EL (cell line): ENCODE measurements at regions not wholly inside any gene's neighbourhood (a gene's known extent, or its start where the extent isn't known, plus 50 kb on each side); places are given as distances from the start of the nearest gene placed in this dataset.

Source experiments
- DNase-seq: peaks from one replicate; pipeline ENCODE4 v3.0.0-alpha.2; 2016

DNA sequence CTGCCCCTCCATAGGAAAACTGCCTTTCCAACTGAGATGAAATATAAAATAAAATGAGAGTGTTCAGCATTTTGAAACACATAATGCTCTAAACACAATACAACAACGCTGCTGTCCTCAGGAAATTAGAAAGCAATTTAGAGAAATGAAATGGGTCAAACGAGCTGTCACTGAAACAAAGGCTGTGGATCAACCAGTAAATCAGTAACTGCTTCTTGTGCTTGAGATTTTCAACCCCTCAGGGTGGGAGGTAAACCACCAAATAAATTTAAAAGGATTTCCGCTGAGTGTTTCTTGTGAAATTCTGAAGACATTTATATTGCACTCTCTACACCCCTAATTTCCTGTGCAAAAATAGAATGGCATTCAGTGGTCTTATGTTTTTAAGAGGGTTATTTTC lies 657.1 kb upstream of the SEL1L start:
- no peak for DNase-seq

DNA sequence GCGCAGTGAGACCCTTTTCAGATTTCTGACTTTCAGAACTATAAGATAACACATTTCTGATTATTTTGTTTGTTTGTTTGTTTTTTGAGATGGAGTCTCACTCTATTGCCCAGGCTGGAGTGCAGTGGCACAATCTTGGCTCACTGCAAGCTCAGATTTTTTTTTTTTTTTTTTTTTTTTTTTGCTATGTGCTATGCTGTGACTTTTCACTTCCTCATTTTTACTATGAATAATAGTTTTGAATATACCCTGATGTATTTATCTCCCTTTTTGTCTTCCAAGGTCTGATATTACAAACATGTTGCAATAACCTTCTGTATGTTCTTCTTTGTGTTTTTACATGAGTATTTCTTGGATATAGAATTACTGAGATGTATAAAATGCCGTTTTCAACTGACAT lies 658.7 kb upstream of the SEL1L start:
- no peak for DNase-seq

DNA sequence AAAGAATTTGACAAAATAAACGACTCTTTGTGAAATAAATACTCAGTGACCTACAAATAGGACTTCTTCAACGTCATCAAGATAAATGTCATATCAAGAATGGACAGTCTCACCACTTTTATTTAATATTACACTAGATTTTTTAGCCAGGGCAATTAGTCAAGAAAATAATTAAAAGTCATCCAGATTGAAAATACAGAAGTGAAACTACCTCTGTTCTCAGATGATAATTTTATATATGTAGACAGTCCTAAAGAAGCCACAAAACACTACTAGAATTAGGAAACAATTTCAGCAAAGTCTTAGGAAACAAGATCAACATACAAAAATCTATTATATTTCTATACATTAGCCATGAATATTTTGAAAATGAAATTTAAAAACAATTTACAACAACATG lies 689.6 kb upstream of the SEL1L start:
- DNase-seq: no peak

DNA sequence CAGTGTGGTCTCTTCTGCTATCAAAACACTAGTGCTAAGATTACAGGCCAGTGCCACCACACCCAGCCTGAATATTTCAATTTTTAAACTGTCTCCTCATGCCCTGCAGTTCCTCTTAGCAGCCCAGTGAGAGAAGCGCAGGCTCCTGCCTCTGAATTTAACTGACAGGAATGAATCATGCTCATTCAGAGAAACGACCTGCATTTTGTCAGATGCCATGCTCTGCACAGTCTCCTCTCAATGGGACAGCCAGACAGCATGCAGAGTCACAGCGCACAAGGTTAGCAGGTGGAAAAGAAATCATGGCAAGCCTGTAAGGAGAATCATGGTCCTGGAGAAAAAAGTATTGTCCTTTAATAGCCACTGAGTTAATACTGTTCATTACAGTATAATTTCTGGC lies 691.0 kb upstream of the SEL1L start:
- DNase-seq: no peak

DNA sequence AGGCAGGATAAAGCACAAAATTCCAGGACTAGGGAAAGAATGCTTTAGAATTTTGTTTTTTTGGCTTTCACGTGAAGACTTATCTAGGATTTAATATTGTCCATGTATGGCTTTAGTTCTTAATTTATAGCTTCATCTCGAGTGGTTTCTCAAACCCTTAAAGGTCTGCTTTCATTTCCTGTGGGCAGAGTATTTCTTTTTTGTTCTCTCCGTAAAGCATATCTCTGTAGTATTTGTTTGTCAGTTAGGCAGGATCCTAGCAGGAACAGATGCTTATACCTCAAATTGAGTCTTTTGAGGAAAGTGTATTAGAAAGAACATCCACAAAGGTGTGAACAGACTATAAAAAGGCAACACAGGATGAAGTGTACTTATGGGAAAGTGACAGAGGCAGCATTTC lies 697.1 kb upstream of the SEL1L start:
- DNase-seq: no peak

DNA sequence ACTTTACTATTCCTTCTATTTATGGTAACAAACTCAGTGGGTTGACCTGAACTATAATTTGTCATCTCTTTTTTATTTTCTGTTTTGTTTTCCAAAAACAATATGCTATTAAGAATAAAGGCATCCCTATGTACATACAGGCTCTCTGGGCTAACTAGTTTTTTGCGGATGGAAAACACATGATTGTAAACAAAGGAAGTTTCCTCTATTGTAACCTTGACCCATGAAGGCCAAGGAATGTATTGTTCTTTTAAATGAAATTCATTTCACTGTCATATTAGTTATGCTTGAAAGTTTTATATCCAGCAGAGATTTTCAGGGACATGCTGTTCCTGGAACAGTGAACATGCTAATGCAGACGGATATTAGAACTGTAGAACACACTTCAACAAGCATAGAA lies 705.0 kb upstream of the SEL1L start:
- no peak for DNase-seq

DNA sequence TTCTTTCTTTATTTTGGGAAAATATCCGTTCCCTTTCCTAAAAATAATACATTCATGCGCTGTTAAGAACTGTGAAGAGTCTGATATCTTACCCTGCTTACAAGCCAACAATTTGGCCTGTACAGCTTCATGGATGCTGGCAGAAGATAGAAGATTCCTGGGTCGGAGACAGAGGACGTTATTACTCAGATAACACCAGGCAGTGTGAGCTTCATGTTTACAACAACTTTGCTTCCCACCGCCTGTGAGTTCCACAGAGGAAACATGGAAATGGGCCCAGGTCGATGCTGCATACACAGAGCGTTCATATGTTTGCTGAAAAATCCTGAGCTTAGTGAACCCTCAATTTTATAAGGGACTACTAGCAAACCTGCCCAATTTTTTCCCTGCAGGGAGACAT lies 705.6 kb upstream of the SEL1L start:
- DNase-seq: no peak

DNA sequence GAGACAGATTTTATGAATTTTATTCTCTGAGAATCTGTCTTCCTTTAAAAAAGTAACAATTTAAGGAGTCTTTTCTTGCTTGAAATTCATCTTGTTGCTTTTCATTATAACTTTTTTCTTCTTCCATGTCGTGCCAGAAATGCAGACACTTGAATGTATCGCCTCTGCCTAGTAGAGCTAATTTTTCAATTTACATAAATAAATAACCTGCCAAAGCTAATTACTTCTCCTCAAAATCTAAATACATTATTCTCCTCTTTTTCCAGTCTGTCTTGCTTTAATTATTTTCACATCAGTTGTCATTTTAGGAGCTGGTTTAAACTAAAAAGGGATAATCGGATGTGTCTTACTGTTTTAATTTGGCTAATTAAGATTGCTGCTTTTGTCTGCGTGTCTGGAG lies 711.1 kb upstream of the SEL1L start:
- no peak for DNase-seq

DNA sequence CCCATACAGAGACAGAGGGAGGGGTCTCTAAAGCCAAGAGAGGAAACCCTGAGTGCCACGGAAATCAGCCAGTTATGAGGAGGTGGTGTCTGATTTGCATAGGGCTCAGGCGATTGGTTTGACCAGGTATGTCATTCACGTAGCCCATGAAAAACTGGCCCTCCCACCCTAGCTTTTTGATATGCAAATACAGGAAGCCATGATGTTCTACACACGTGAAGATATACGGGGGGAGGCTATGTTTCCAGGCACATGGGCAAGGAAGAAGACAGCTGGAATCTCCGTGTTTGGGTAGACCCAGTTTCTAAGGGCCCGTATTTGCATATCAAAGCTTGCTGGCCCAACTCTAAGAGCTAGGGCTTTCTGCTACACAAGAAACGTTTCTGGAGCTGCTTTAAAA lies 717.8 kb upstream of the SEL1L start:
- no peak for DNase-seq

DNA sequence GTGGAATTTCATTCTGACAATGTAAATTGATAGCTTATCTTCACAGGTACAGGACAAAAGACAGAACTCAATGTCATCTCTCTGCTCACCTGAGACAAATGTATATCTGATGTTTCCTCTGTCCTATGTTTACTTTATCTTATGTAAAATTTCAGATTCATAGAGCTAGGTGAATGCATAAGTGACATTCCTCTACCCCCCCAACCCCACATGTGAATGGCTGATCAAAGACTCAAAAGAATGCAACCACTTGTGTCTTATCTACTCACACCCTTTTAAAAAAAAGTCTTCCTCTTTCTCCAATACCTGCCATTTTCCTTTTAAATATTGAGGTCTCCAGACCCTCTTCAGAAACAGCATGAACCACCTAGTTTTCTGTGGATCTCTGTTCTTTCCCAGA lies 736.6 kb upstream of the SEL1L start:
- DNase-seq: no peak

DNA sequence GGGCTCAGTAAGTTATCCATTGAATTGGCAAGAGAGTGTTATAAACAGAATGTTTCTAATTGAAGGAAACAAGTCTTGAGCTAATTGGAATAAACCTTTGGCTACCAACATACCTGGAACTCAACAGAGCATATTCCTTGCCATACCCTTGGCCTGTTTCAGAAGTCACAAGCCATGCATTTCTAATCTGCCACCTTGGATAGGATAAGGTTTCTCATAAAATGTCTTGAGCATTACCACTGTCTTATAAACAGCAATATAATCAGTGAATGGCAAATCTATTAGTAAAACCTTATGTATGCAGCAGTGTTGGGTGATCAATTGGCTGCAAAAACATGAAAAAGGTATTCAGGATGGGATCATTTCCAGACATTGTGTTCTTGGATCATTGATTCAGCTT lies 765.2 kb upstream of the SEL1L start:
- no peak for DNase-seq

DNA sequence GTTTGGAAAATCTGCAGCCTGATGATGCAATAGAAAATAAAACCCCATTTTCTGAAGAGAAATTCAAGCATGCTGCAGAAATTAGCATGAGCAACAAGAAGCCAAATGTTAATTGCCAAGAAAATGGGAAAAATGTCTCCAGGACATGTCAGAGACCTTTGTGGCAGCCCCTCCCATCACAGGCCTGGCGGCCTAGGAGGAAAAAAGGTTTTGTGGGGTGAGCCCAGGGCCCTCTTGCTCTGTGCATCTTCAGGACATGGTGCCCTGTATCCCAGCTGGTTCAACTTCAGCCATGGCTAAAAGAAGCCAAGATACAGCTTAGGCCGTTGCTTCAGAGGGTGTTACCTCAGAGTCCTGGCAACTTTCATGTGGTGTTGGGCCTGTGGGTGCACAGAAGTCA lies 775.5 kb upstream of the SEL1L start:
- no peak for DNase-seq

DNA sequence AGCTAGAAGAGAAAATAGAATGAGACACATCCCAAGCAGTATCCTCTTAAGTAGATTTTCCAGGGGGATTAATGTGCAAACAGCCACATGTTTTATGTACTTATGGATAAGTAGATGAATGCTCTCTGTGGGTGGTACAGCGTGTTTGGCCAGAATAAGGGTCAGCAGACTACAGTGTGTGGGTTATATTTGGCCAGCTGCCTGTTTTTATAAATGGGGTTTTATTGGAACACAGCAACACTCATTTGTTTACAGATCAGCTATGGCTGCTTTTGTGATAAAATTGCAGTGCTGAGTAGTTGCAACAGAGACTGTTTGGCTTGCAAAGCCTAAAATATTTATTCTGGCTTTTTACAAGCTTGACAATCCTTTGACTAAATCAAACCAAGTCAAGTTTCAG lies 780.2 kb upstream of the SEL1L start:
- no peak for DNase-seq

DNA sequence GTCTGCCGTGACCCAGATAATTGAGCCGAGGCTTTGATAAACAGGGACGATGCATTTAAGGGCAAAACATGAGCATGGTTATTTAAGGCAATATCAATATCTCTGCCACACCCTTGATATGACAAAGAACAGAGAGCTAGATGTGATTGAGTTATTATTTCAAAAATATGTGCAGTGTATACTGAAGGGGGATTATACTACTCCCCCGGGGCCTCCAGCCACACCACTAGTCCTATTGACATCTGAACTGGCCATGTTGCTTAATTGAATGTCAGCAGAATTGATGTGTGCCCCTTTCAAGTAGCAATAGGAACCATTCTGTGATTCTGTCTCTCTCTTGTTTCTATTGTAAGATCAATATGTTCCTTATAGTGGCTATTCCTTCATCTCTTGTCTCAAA lies 794.8 kb upstream of the SEL1L start:
- no peak for DNase-seq

DNA sequence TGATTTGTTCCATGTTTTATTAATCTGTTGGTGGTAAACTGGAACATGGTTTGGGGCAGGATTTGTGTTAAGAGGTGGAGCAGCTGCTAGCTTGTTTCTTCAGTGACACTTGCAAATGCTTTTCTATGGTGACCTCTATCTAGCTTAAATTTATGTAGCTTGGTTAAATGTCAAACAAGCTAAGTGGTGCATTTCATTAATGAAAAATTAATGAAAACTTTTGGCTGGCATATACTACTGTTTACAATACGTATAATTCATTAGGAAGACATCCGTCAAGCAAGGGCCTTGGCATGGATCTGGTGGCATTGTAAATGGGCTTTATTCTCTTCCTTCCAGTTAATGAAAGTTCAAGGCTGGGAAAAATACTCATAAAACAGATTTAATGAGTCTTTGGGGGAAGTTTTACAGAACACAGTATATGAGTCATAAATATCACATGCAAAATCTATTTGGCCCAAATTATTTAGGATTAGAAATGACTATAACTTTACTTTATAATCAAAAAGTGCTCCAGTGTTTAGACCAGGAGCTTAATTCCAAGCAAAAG lies 807.7 kb upstream of the SEL1L start:
- no peak for DNase-seq

DNA sequence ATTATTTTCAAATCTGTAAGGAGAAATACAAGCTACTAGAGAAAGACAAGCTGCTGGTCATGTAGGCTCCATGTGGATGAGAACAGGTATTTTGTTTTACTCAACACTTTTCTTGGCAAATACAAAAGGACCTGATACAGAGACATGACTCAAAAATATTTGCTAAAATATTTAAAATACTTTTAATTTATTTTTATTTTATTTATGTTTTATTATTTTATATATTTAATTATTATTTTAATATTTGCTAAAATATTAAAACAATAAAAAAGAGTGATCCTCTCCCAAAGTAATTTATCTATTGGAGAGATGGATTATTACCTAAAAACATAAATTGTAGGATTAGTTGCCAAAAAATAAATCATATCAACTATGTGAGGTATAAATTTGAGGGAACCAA lies 808.9 kb upstream of the SEL1L start:
- no peak for DNase-seq

DNA sequence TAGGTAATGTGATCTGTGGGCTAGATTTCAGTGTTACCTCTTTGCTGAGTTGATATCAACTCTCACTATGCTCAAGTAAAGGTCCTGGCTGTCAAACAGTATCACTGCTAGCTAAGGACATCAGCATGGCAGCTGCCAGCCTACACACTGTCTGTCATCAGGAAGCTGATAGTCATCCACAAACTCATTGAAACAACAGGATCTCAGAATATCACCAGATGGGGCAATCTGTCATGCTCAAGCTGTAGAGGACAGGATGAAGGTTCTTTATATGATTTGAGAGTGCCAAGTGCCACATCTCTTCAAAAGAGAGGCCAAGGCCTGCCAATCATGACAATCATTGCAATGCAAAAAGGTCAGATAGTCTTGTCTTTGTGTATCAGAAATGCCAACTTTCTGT lies 811.5 kb upstream of the SEL1L start:
- DNase-seq: no peak

DNA sequence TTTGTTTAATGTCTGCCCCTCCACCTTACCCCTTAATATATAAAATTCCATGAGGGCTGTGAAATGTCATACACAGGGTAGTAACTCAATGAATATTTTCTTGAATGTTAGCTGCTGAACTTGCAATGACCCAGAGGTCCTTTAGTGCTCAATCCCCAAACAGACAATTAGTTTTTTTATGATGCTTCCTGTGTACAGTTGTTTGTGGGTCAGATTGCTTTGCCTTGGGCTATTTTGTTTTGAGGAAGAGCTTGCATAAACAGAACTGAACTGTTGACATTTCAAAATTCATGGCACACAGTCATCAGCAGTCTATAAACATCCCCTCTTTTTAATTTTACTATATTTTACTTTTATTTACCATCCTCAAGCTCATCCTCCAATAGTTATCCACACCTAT lies 820.5 kb upstream of the SEL1L start:
- DNase-seq: no peak

DNA sequence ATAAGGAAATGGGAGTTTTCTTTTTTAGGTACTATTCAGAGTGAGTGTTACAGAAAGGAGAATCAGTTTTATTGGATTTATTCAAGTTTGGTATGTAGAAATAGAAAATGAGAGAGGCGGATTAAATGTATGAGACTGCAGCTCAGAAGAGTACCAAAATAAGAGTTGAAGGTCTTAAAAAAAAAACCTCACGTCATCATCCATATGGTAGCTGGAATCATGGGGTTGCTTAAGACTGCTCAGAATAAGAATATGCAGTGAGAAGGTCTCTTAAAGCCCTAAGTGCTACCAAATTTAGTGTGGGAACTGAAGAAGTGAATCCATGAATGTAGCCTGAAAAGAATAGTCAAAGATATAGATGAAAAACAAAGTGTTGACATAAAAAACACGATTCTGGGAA lies 825.5 kb upstream of the SEL1L start:
- no peak for DNase-seq

DNA sequence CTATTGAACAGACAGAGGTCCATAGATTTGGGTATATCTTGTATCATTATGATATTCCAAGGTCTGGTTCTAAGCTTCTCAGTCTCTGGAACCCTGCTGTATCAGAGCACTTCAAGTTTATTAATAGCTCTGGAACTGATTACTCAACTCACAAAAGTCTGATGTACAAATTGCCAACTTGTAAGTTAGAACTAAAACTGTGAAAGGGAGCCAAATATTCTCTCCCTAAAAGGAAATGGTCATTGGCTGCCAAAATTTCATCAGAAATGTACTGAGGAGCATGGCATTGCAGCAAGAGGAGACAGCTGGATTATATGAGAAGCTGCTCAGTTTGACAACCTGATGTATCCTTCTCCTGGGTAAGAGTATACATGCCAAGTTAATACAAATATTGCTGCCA lies 828.8 kb upstream of the SEL1L start:
- DNase-seq: no peak

DNA sequence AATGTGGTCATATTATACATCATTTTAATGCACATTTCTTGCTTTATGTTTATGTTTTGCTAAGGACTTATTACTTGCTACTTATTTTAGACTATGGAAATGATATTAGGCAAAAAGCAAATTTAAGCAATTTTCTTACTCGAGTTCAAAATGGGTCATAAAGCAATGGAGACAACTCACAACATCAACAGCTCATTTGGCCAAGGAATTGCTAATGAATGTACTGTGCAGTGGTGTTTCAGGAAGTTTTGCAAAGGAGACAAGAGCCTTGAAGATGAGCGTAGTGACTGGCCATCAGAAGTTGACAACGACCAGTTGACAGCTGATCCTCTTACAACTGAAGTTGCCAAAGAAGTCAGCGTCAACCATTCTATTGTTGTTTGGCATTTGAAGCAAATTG lies 831.8 kb upstream of the SEL1L start:
- no peak for DNase-seq

DNA sequence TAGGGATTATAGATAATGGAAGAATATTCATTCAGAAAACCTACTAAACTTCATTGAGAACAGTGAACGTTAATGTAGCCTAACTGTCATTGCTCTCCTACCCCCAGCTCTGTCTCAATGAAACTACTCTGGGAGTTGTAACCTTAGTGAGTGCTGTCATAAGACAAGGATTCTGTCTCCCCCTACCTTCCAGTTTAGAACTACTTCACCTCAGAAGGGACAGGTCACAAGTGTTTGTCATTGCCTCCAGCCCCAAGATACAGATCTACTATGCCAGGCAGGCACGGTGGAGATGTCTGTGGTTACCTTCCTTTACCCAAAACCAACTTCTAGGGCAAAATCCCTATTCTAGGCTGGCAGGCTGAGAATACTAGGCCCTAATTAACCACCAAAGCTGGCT lies 833.1 kb upstream of the SEL1L start:
- no peak for DNase-seq

DNA sequence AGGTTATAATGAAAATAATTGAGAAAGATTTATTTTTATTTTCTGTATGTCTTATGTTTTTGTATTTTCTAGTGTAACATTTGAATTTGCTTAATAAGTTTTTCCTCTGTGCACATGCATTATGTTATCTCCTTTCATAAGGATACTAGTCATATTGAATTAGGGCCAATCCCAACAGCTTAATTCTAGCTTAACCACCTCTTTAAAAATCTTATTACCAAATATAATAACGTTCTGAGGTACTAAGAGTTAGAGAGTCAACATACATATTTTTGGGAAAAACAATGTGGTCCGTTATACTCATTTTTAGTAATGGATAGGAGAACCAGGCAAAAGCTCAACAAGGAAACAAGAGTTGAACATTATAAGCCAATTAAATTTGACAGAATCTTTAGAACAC lies 845.6 kb upstream of the SEL1L start:
- DNase-seq: no peak

DNA sequence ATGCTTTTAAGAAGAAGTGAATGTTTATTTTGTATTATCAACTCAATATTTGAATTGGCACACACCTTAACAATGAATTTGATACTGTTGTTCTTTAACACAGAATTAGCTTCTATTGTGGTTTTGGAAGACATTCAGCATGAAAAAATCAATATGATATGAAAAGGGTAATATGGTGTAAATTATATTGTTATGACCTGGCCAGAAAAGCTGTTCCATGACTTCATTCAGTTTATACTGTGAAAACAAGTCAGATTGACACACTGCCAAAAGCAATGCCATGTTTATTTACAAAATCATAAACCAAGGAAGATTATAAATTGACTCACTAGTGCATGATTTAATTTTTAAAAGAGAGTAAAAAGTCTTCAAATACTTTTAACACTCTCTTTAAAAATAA lies 851.4 kb upstream of the SEL1L start:
- no peak for DNase-seq

DNA sequence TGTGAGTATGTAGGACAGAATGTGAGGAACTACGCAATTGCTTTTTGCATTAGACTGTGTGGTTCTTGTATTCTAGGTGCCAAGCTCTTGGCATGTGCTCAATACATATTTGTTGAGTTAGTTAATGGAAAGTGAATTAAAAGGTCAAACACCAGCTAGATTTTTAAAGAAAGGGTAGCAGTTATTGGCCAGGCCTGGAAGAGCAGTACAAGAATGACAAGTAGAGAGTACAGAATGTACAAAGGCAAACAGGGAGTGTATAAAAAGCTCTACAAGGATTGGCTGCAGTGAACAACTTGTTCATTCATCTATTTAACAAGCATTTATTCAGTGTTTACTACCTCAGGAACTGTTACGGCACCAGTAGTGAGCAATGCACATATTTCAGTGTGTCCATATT lies 854.0 kb upstream of the SEL1L start:
- DNase-seq: no peak

DNA sequence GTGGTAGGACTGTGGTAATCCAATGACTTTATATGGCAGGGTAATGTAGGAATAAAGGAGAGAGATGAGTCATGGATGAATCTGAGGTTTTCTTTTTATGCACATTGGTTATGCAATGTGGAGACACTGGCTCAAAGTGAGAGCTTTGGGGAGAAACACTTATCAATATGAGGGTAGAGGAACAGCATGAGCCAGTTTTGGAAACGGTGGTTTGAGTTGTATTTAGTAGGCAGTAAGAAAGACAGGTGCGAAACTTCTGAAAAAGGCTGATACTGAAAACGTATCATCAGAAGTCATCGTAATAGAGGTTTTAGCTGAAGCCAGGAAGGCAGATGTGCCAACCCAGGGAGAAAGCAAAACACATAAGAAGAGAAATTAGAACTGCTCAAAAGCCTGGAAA lies 854.8 kb upstream of the SEL1L start:
- no peak for DNase-seq
